Subcutaneous abdominal adipose tissue (tissue), 5 donors: ENCODE measurements at regions not wholly inside any gene's neighbourhood (a gene's known extent, or its start where the extent isn't known, plus 50 kb on each side); places are given as distances from the start of the nearest gene placed in this dataset.

ENCODE experiments used
- H3K27ac ChIP-seq: one replicate; pipeline ENCODE4 v1.7.0; 2013; ENCODE audit warnings: low read depth, mild to moderate bottlenecking, inconsistent platforms, low read length, moderate library complexity
- H3K27me3 ChIP-seq, 5 donors: one replicate each; pipeline ENCODE4 v1.7.0; 2013; ENCODE audit warnings: low read length in 5 of 5, inconsistent platforms in 1 of 5; ENCODE audit not compliant: control insufficient read depth in 5 of 5, insufficient read depth in 4 of 5
- H3K36me3 ChIP-seq, 5 donors: one replicate each; pipeline ENCODE4 v1.7.0; 2013; ENCODE audit warnings: low read length in 5 of 5; ENCODE audit not compliant: control insufficient read depth in 5 of 5, insufficient read depth in 5 of 5
- H3K4me1 ChIP-seq, 5 donors: one replicate each; pipeline ENCODE4 v1.7.0; 2013; ENCODE audit warnings: low read length in 5 of 5, mild to moderate bottlenecking in 3 of 5, moderate library complexity in 1 of 5; ENCODE audit not compliant: control insufficient read depth in 5 of 5, insufficient read depth in 5 of 5
- H3K4me3 ChIP-seq, 5 donors: one replicate each; pipeline ENCODE4 v1.7.0; 2013; ENCODE audit warnings: low read length in 5 of 5, low read depth in 1 of 5
- H3K9ac ChIP-seq, 5 donors: one replicate each; pipeline ENCODE4 v1.7.0; 2013; ENCODE audit warnings: low read length in 5 of 5, mild to moderate bottlenecking in 4 of 5, moderate library complexity in 3 of 5
- H3K9me3 ChIP-seq, 5 donors: one replicate each; pipeline ENCODE4 v1.7.0; 2013; ENCODE audit warnings: low read length in 5 of 5; ENCODE audit not compliant: control insufficient read depth in 5 of 5
- donor health status: healthy.
- donor health status: healthy.
- donor health status: healthy.
- donor health status: healthy.
- donor health status: healthy.

GRCh38 chr13:55439450-55439849 is 1701.3 kb upstream of the PRR20A start:
- no peak overlapping the region for H3K4me3 ChIP-seq
- H3K9me3 ChIP-seq: peaks cover 0 to 5% (median 0%) of the 10 kb centered on the region in 5 donors
- no peaks in the 10 kb centered on the region for H3K36me3 ChIP-seq
- H3K4me1 ChIP-seq: peaks cover 0 to 4% (median 0%) of the 10 kb centered on the region in 5 donors
- no peak overlapping the region for H3K27ac ChIP-seq
- H3K9ac ChIP-seq: no peak overlapping the region
- H3K27me3 ChIP-seq: no peaks in the 10 kb centered on the region

- H3K4me3 ChIP-seq: no peak overlapping the region
- H3K27me3 ChIP-seq: no peaks in the 10 kb centered on the region
- peaks cover 0 to 3% (median 0%) of the 10 kb centered on the region in 5 donors for H3K9me3 ChIP-seq
- H3K9ac ChIP-seq: no peak overlapping the region
- no peaks in the 10 kb centered on the region for H3K36me3 ChIP-seq
- H3K4me1 ChIP-seq: peaks cover 0 to 4% (median 0%) of the 10 kb centered on the region in 5 donors
- H3K27ac ChIP-seq: no peak overlapping the region
Measured at GRCh38 chr13:55440465-55441085, 1700.1 kb upstream of the PRR20A start.

- no peaks in the 10 kb centered on the region for H3K27me3 ChIP-seq
- H3K9me3 ChIP-seq: no peaks in the 10 kb centered on the region
- no peak overlapping the region for H3K27ac ChIP-seq
- no peaks in the 10 kb centered on the region for H3K4me1 ChIP-seq
- no peak overlapping the region for H3K9ac ChIP-seq
- H3K4me3 ChIP-seq: no peak overlapping the region
- H3K36me3 ChIP-seq: no peaks in the 10 kb centered on the region
Measured at GRCh38 chr13:55464222-55464621, 1676.5 kb upstream of the PRR20A start.

- H3K36me3 ChIP-seq: no peaks in the 10 kb centered on the region
- H3K27ac ChIP-seq: no peak overlapping the region
- H3K9me3 ChIP-seq: no peaks in the 10 kb centered on the region
- no peak overlapping the region for H3K9ac ChIP-seq
- no peak overlapping the region for H3K4me3 ChIP-seq
- no peaks in the 10 kb centered on the region for H3K27me3 ChIP-seq
- no peaks in the 10 kb centered on the region for H3K4me1 ChIP-seq
Measured at GRCh38 chr13:55467476-55467875, 1673.2 kb upstream of the PRR20A start.

DNA sequence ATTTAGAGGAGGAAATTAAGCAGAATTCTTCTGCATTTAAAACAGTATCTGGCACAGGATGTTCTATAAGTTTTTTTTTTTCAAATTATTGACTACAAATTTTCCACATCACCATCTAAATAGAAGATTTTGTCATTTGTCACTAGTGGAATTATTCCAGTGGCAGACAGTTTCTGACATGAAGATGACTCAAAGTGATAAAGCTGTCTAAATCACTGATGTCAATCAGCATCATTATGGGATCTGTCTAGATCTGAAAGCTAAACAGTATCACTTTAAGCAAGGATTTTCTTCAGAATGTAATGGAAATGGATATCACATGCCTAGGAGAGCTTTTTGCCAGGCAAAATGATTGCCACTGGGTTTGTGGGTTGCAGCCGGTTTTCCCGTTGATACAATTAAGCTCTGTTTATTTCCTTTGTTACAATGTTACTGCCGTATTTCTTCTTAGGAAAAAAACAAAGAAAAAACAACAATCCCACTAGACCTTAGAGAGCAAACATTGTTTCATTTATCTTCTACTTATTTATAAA is 1657.0 kb upstream of the PRR20A start:
- no peak overlapping the region for H3K4me3 ChIP-seq
- no peak overlapping the region for H3K27ac ChIP-seq
- no peaks in the 10 kb centered on the region for H3K36me3 ChIP-seq
- no peaks in the 10 kb centered on the region for H3K9me3 ChIP-seq
- H3K27me3 ChIP-seq: no peaks in the 10 kb centered on the region
- no peak overlapping the region for H3K9ac ChIP-seq
- H3K4me1 ChIP-seq: no peaks in the 10 kb centered on the region

DNA sequence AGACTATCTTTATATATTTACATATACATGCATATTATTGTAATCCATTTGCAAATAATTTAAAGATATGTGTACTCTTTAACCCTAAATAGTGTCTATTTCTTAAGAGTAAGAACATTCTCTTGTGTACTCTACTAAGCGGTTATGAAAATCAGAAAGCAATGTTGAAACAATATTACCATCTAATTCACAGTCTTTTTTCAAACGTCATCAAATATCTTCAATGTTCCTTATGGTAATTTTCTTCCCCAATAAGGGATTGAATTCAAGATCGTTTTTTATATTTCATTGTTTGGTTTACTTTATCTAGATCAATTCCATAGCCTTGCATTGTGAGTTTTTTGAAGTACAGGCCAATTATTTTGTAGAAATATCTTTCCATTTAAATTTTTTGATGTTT is 1647.4 kb upstream of the PRR20A start:
- peaks cover 0 to 2% (median 0%) of the 10 kb centered on the region in 5 donors for H3K9me3 ChIP-seq
- H3K4me1 ChIP-seq: no peaks in the 10 kb centered on the region
- no peaks in the 10 kb centered on the region for H3K27me3 ChIP-seq
- no peak overlapping the region for H3K27ac ChIP-seq
- no peak overlapping the region for H3K9ac ChIP-seq
- H3K36me3 ChIP-seq: no peaks in the 10 kb centered on the region
- no peak overlapping the region for H3K4me3 ChIP-seq

- peaks cover 0 to 6% (median 0%) of the 10 kb centered on the region in 5 donors for H3K9me3 ChIP-seq
- H3K9ac ChIP-seq: no peak overlapping the region
- no peaks in the 10 kb centered on the region for H3K27me3 ChIP-seq
- H3K4me3 ChIP-seq: no peak overlapping the region
- H3K36me3 ChIP-seq: no peaks in the 10 kb centered on the region
- no peak overlapping the region for H3K27ac ChIP-seq
- no peaks in the 10 kb centered on the region for H3K4me1 ChIP-seq
Measured at GRCh38 chr13:55497486-55497885, 1643.2 kb upstream of the PRR20A start.

GRCh38 chr13:55500694-55501093 is 1640.0 kb upstream of the PRR20A start:
- no peak overlapping the region for H3K27ac ChIP-seq
- no peak overlapping the region for H3K4me3 ChIP-seq
- H3K4me1 ChIP-seq: no peaks in the 10 kb centered on the region
- H3K27me3 ChIP-seq: no peaks in the 10 kb centered on the region
- peaks cover 0 to 6% (median 6%) of the 10 kb centered on the region in 5 donors for H3K9me3 ChIP-seq
- H3K9ac ChIP-seq: no peak overlapping the region
- H3K36me3 ChIP-seq: no peaks in the 10 kb centered on the region

- Histone ChIP-seq H3K27me3 (no peaks in the 10 kb centered on the region), H3K27ac (no peak overlapping the region), H3K4me3 (no peak overlapping the region), H3K4me1 (no peaks in the 10 kb centered on the region), H3K9me3 (no peaks in the 10 kb centered on the region), H3K9ac (no peak overlapping the region), H3K36me3 (no peaks in the 10 kb centered on the region)
Measured at GRCh38 chr13:55516610-55517009, 1624.1 kb upstream of the PRR20A start.

DNA sequence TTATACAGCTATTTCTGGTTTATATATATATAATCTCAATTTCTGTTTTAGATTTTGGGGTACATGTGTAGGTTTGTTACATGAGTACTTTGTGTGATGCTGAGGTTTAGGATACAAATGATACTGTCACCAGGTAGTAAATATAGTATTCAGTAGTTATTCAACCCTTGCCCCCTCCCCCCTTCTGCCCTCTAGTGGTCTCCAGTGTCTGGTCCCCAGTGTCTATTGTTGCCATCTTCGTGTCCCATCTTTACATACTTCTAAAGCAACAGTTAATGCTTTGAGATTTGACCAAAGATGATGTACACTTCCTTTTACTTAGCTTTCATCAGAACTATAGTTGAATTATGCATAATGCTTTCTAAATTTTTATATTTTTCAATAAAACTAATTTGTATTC is 1623.4 kb upstream of the PRR20A start:
- H3K27ac ChIP-seq: no peak overlapping the region
- H3K36me3 ChIP-seq: no peaks in the 10 kb centered on the region
- no peak overlapping the region for H3K4me3 ChIP-seq
- no peak overlapping the region for H3K9ac ChIP-seq
- no peaks in the 10 kb centered on the region for H3K27me3 ChIP-seq
- no peaks in the 10 kb centered on the region for H3K9me3 ChIP-seq
- H3K4me1 ChIP-seq: no peaks in the 10 kb centered on the region
